HG02973 (cell line): ENCODE measurements at regions not wholly inside any gene's neighbourhood (a gene's known extent, or its start where the extent isn't known, plus 50 kb on each side); places are given as distances from the start of the nearest gene placed in this dataset.

Experiments used
- ATAC-seq: cut with Tn5 transposase; IDR thresholded peaks from one replicate; pipeline ENCODE4 v1.9.1; 2021; ENCODE audit warnings: moderate library complexity; ENCODE audit not compliant: unreplicated experiment

GRCh38 chr3:64464955-64465354 is 222.8 kb downstream of the ADAMTS9 start:
- ATAC-seq = no peak

DNA sequence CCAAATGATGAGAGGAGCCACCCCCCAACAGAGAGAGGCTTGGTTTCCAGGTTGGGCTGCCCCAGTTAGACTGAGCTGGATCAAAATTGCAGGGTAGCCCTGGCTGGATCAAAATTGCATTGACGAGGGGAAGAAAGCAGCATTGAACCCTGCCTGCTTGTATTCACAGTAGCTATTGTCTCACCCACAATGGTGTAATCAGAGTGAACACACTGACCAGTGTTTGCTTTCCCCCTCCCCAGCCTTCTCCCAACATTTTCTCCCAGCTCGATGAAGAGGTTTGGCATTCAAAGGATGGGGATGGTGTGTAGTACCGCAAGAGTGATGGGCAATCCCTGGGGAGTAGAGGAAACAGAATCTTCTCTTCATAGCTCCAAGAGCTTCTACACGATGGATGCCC is 223.8 kb downstream of the ADAMTS9 start:
- no peak for ATAC-seq

GRCh38 chr3:64462203-64462602 is 225.6 kb downstream of the ADAMTS9 start:
- ATAC-seq = no peak

GRCh38 chr3:64460877-64461276 is 226.9 kb downstream of the ADAMTS9 start:
- ATAC-seq = no peak

- no peak for ATAC-seq
Observed at GRCh38 chr3:64460141-64460730, 227.6 kb downstream of the ADAMTS9 start.

GRCh38 chr3:64459711-64460110 is 228.1 kb downstream of the ADAMTS9 start:
- ATAC-seq = no peak

DNA sequence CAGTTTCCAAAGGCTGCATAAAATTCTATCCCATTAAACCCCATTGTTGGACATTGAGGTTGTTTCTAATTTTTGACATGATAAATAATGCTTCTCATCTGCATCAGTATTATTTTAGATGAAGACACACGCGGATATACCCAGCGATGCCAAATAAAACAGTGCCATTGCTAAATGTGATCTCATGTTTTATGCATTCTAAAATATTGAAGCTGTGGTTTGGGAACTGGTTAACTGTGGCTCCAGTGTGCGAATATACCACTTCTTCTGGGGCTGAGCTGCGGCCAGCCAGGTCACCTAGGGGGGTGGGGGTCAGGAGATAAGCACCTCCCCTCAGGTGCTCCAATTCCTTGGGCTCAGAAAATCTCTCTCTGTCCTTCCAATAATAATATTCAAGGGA is 230.0 kb downstream of the ADAMTS9 start:
- ATAC-seq = no peak

GRCh38 chr3:64456674-64457073 is 231.1 kb downstream of the ADAMTS9 start:
- no peak for ATAC-seq

GRCh38 chr3:64455351-64455750 is 230.1 kb upstream of the PRICKLE2 start:
- ATAC-seq = no peak

- ATAC-seq = no peak
Observed at GRCh38 chr3:64454768-64455167, 229.5 kb upstream of the PRICKLE2 start.

DNA sequence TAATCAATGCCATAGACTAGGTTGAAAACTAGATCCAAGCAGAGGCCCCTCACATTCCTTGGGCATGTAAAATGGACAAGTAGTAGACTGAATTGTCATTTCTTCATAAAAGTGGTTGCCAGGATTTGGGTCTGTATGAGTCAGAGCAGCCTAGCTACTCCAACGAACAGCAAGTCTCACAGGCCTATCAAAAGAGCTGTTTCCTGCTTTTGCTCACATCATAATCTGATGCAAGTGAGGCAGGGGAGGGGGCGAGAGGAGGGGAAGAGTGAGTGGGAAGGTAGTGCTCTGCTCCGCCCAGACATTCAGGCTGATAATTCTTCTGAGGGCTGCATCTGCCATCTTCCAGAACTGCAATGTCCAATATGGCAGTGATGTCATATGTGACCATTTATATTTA is 228.9 kb upstream of the PRICKLE2 start:
- no peak for ATAC-seq

DNA sequence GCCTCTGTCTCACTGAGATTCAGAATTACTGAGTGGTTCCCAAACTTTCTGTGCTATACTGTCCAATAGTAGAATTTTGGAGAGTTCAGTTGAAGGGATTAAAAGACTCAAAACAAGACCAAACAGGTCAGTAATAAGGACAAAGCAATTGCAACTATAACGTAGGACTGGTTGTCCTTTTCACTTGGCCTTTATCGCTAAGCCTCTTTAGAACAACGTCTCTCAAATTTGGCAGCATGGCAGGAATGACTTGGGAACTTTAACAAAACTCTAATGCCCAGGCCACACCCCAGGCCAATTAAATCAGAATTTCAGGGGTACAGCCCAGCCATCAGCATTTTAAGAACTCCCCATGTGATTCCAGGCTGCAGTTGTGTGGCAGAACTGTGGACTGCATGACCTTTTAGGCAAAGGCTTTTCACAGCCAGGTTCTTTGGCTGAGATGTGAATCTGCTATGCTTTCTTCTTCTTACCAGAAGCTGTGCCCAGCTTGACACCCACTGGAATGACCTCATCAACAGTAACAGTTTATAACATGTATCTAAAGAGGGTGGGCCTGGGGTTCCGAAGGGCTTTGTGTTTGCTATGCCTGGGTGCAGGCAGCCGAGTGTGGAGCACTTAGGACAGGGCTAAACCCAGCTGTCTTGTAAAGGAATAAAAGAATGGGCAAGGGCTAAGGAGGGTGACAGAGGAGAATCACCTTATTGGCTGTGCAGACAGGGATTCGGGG is 226.2 kb upstream of the PRICKLE2 start:
- no peak for ATAC-seq

DNA sequence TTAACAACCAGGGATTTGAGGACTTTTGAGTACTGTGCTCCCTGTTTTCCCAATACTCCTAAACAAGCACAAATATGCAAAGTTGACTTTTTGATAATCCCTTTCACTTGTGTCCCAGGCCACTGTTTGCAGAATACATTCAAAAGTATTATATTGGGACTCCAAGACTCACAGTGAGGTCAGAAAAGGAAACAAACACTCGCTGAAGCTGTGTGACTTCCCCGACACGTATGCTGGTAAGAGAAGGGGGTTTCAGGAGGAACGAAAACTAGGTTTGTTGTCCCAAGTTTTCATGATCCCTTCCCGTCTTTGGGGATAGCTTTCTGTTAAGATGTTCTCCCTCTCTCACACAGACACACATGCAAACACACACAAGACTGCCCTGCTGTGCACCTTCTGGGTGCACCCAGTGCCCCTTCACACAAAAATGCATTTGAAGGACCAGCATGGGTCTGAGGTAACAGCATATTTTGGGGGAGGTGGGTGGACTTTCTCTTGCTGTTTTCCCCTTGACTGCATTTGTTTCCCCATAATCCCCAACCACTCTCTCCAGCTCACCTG is 225.2 kb upstream of the PRICKLE2 start:
- ATAC-seq = no peak

GRCh38 chr3:64449026-64449425 is 223.8 kb upstream of the PRICKLE2 start:
- peak; percentile 67 for ATAC-seq

DNA sequence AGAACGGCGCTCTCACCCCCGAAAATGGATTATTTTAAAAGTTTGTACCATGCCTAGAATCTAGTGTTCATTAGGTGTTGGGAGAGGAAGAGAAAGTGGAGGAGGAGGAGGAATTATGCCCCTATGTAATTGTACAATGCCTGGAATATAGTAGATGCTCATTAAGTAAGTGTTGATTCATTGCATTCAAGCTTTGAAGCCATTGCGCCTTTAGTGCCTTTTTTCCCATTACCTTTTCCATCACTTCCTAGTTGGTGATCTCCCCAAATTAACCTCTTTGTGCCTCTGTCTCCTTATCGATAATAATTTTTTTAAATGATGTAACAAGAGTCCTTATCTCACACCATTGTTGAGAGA is 220.7 kb upstream of the PRICKLE2 start:
- ATAC-seq = no peak

DNA sequence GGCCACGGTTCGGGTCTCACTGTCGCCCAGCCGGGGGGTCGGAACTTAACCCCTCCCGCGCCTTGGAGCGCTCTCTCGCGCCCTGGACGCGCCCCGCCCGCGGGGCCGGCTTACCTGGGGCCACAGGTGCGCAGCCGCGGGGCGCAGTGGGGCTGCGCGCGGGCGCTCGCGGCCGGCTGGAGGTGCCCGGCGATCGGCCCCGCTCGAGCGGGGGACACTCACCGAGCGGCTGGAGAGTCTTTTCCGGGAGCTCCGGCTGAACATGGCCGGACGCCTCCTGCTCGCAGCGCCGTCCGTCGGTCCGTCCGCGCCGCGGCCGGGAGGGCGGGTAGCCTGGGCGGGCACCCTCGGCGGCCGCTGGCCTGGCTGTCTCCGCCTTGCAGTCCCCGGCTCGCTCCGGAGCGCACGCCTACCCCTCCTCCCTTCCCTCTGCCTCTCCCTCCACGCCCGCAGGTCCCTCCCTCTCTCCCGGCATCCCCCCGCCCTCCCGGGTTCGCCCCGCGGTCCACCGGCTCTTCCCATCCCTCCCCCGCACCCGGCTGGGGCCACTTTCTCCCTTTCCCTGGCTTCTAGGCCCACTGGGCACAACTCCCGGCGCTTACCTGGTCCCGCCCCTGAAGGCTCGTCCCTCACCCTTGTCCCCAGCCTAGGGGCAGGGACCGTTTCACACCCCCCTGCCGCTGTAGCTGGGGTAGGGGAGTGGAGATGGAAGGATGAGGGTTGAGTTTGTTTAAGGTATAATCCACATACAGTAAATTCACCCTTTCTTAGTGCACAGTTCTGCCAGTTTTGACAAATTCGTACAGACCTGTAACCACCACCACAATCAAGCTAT is 220.1 kb upstream of the PRICKLE2 start:
- no peak for ATAC-seq

GRCh38 chr3:64444490-64445108 is 219.3 kb upstream of the PRICKLE2 start:
- ATAC-seq = no peak

DNA sequence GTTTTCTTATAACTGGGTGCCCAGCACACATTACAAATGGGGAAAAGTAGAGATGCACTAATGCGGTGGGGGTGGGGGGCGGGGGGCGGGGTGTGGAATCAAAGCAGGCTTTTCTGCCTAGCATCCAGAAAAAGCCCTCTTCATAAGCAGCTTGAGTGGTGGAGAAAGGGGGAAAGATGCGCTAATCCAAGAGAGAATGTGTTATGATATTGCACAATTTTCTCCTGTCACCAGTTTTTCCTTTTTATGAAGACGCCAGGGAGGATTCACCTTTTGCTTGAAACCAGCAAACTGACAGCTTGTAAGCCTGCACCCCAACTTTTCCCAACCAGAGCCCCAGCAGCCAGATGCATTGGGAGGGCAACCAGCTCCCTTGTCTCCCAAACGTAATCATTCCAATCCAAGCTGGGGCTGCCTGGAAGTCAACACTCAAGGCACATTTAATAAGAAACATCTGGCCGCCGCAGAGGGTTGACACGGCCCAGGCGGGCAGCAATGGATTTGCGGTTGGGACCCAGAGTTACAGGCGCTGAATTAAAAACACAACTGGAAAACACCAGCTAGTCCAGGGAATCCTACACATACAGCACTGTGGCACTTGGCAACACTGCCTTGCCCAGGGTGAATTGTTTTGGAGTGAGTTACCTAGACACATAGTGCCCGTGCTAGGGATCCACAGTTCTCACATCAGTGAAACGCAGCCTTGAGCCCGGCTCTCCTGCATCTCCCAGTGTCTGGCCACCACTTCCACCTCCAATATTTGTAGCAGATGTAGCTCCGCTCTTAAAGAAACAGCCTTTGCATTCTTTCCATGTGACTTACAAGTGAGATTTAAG is 218.5 kb upstream of the PRICKLE2 start:
- no peak for ATAC-seq

DNA sequence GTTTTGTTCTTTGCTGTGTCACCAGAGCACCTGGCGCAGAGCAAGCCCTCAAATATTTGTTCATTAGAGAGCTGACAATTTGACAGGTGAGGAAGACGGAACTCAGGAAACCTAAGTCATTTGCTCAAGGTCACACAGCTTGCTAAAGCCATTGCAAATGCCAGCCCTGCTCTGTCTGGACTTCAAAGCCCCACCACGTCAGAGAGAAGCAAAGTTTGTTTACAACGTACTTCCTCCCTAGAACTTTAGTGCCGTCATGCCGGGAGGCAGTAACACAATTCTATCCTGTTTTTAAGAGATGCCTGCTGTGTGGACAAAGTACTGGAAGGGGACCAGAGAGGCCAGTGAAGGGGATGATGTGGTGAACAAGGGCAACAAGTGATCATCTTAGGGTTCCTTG is 216.6 kb upstream of the PRICKLE2 start:
- no peak for ATAC-seq

DNA sequence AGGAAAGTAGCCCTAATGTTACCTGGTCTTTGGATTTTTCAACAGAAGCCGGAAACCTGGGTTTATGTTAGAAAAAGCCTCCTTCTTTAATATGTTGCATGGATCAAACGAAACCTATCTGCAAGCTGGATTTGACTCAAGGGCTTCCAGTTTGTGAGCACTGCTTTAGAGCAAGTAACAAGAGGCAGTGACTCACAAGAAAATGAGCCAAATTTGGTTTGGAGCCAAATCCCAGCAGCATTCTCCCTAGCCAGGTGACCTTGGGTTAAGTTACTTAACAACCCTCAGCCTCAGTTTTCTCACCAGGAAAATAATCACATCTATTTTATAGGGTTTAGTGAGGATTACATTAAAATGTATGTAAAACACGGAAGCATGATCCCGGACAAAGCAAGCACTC is 215.2 kb upstream of the PRICKLE2 start:
- ATAC-seq = no peak
